HEK293 (cell line): ENCODE measurements at regions not wholly inside any gene's neighbourhood (a gene's known extent, or its start where the extent isn't known, plus 50 kb on each side); places are given as distances from the start of the nearest gene placed in this dataset.

Experiments
- RBAK ChIP-seq: fragments of 450-650 bp; formaldehyde crosslinking; IDR thresholded peaks from 2 replicates; pipeline ENCODE4 v1.5.1; 2016; ENCODE audit warnings: missing biosample characterization, missing genetic modification characterization
- SP2 ChIP-seq: fragments of 450-650 bp; formaldehyde crosslinking; IDR thresholded peaks from 2 replicates; pipeline ENCODE4 v1.5.1; 2016; ENCODE audit warnings: missing biosample characterization, missing genetic modification characterization
- ZBTB7A ChIP-seq: fragments of 450-650 bp; formaldehyde crosslinking; IDR thresholded peaks from 2 replicates; pipeline ENCODE4 v1.5.1; 2016; ENCODE audit warnings: low read depth, missing biosample characterization, missing genetic modification characterization
- ZNF174 ChIP-seq: fragments of 450-650 bp; formaldehyde crosslinking; IDR thresholded peaks from 2 replicates; pipeline ENCODE4 v1.5.0; 2017; ENCODE audit warnings: missing biosample characterization, mild to moderate bottlenecking, missing genetic modification characterization
- ZNF274 ChIP-seq, 2 experiments: fragments of 200-500 bp in 1 of 2; fragments of 450-650 bp in 1 of 2; sonication (Bioruptor generic) in 1 of 2; formaldehyde crosslinking in 1 of 2; IDR thresholded peaks; 2 replicates each; pipeline versions ENCODE4 v1.5.1 to v1.6.1; 2014 to 2016; ENCODE audit warnings: borderline replicate concordance in 1 of 2, inconsistent platforms in 1 of 2, low read length in 1 of 2, missing biosample characterization in 1 of 2, missing genetic modification characterization in 1 of 2
- ZNF571 ChIP-seq: fragments of 450-650 bp; formaldehyde crosslinking; IDR thresholded peaks from 2 replicates; pipeline ENCODE4 v1.5.0; 2017; ENCODE audit warnings: missing biosample characterization, missing genetic modification characterization
- ZNF843 ChIP-seq: fragments of 450-650 bp; formaldehyde crosslinking; IDR thresholded peaks from 2 replicates; pipeline ENCODE4 v1.5.1; 2016; ENCODE audit warnings: missing biosample characterization, missing genetic modification characterization
- TF ChIP-seq, protein P1 (sequence below): fragments of 450-650 bp; formaldehyde crosslinking; IDR thresholded peaks from 2 replicates; pipeline ENCODE4 v1.5.1; 2016; ENCODE audit warnings: missing biosample characterization, missing genetic modification characterization
- TF ChIP-seq, protein P2 (sequence below): fragments of 450-650 bp; formaldehyde crosslinking; IDR thresholded peaks from 2 replicates; pipeline ENCODE4 v1.5.1; 2016; ENCODE audit warnings: missing biosample characterization, missing genetic modification characterization
- TF ChIP-seq, protein P3 (sequence below): fragments of 450-650 bp; formaldehyde crosslinking; IDR thresholded peaks from 2 replicates; pipeline ENCODE4 v1.5.1; 2016; ENCODE audit warnings: missing biosample characterization, missing genetic modification characterization, low read depth

DNA sequence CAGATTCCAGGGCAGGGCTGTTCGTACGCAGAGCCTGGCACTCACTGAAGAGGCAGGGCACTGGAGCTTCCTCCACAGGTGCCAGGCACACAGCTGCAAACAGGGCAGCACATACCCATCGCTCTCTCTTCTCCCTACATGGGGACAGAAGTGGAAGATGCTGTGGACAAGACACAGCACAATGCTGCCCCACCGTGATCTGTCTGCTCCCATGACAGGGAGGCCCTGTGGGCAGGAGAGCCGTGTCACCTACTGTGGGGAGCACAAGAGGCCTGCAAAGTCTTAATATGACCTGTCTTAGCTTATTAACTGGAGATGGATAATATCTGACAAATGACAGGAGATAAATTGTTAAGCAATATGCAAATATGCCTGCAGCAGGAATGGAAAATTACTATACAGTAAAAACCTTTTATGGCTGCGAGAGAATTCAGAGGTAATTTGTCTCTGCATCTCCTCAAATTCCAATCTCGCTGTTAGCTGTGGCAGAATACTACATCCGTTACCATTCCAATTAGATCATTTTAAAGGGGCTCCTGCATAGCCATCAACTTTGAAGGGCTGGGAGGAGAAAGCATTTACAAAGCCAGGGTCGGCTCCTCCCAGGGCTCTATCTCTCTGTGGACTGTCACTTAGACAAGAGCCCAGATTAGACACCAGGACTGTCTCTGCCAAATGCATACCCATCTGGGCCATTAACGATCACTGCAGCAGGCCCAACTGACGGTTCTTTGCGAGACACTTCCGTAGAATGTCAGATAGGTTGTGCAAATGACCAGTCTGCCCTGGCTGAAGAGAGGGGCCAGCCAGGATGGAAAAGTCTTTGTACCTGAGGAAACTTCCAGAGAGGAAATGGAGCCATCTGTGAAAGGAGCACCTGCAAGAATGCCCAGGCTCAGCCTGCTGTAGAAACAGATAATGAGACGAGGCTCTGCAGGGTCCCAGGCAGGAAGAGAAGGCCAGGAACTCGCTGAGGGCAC lies 90.7 kb upstream of the FSTL4 start:
- TF ChIP-seq, protein P1, sequence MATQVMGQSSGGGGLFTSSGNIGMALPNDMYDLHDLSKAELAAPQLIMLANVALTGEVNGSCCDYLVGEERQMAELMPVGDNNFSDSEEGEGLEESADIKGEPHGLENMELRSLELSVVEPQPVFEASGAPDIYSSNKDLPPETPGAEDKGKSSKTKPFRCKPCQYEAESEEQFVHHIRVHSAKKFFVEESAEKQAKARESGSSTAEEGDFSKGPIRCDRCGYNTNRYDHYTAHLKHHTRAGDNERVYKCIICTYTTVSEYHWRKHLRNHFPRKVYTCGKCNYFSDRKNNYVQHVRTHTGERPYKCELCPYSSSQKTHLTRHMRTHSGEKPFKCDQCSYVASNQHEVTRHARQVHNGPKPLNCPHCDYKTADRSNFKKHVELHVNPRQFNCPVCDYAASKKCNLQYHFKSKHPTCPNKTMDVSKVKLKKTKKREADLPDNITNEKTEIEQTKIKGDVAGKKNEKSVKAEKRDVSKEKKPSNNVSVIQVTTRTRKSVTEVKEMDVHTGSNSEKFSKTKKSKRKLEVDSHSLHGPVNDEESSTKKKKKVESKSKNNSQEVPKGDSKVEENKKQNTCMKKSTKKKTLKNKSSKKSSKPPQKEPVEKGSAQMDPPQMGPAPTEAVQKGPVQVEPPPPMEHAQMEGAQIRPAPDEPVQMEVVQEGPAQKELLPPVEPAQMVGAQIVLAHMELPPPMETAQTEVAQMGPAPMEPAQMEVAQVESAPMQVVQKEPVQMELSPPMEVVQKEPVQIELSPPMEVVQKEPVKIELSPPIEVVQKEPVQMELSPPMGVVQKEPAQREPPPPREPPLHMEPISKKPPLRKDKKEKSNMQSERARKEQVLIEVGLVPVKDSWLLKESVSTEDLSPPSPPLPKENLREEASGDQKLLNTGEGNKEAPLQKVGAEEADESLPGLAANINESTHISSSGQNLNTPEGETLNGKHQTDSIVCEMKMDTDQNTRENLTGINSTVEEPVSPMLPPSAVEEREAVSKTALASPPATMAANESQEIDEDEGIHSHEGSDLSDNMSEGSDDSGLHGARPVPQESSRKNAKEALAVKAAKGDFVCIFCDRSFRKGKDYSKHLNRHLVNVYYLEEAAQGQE (tag by site-specific recombination) = no peak
- TF ChIP-seq ZNF843 (tag by site-specific recombination) (no peak), ZNF274 (IDR thresholded peaks at IDR 0.05; ENCODE audit: low read length) (no peak), ZNF274 (tag by site-specific recombination; IDR thresholded peaks at IDR 0.05; ENCODE audit: borderline replicate concordance) (no peak), ZNF174 (tag by site-specific recombination) (no peak), ZNF571 (no peak), ZBTB7A (tag by site-specific recombination) (no peak), SP2 (tag by site-specific recombination) (no peak), RBAK (tag by site-specific recombination) (no peak)
- TF ChIP-seq, protein P2, sequence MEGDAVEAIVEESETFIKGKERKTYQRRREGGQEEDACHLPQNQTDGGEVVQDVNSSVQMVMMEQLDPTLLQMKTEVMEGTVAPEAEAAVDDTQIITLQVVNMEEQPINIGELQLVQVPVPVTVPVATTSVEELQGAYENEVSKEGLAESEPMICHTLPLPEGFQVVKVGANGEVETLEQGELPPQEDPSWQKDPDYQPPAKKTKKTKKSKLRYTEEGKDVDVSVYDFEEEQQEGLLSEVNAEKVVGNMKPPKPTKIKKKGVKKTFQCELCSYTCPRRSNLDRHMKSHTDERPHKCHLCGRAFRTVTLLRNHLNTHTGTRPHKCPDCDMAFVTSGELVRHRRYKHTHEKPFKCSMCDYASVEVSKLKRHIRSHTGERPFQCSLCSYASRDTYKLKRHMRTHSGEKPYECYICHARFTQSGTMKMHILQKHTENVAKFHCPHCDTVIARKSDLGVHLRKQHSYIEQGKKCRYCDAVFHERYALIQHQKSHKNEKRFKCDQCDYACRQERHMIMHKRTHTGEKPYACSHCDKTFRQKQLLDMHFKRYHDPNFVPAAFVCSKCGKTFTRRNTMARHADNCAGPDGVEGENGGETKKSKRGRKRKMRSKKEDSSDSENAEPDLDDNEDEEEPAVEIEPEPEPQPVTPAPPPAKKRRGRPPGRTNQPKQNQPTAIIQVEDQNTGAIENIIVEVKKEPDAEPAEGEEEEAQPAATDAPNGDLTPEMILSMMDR (tag by site-specific recombination) = no peak
- TF ChIP-seq, protein P3, sequence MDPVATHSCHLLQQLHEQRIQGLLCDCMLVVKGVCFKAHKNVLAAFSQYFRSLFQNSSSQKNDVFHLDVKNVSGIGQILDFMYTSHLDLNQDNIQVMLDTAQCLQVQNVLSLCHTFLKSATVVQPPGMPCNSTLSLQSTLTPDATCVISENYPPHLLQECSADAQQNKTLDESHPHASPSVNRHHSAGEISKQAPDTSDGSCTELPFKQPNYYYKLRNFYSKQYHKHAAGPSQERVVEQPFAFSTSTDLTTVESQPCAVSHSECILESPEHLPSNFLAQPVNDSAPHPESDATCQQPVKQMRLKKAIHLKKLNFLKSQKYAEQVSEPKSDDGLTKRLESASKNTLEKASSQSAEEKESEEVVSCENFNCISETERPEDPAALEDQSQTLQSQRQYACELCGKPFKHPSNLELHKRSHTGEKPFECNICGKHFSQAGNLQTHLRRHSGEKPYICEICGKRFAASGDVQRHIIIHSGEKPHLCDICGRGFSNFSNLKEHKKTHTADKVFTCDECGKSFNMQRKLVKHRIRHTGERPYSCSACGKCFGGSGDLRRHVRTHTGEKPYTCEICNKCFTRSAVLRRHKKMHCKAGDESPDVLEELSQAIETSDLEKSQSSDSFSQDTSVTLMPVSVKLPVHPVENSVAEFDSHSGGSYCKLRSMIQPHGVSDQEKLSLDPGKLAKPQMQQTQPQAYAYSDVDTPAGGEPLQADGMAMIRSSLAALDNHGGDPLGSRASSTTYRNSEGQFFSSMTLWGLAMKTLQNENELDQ (tag by site-specific recombination) = no peak
